IPS-NIHi11 (cell line): ENCODE measurements at regions not wholly inside any gene's neighbourhood (a gene's known extent, or its start where the extent isn't known, plus 50 kb on each side); places are given as distances from the start of the nearest gene placed in this dataset.

Experiments
- DNase-seq: peaks from one replicate; pipeline ENCODE4 v3.0.0; 2012; ENCODE audit warnings: mixed read lengths, low spot score

DNA sequence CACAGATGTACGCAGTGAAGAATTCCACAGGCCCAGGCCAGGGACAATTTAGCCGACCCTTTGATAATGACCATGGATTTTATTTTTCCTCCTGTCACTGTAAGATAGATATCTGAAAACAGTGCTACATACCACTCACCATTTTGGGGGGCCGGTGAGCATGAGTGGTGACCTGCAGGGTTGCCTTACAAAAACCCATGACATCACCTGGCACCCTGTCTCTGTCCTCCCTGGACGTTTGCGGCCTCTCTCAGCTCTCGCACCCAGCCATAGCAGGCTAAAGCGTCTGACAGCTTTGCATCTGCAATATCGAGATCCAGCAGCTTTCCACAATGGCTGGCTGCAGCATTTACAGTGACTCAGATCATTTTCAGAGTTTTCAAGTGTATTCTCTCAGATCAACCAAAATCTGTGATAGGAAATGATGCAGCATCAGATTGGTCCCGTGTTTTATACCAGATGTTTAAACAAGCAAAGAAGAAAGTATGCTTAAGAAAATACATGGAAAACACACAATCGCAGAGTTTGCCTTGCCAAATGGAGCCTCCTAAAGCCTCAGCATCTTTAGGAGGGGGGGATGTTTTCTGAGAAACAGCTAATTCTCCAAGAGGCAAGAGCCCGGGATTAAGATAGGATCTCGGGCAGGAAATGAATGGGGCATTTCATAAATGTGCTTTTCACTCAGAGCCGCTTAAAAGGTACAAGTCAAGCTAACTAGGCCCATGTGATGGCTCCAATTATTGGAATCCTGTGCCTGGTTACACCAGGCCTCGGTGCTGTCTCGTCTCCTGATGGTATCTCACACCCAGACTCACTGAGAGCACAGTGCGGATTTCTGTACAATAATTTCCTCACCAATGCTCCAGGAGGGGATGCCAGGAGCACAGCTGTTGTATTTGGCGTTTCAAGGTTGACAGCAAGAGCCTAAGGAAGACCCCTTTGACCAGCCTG lies 257.3 kb downstream of the XXYLT1 start:
- DNase-seq, result no peak

DNA sequence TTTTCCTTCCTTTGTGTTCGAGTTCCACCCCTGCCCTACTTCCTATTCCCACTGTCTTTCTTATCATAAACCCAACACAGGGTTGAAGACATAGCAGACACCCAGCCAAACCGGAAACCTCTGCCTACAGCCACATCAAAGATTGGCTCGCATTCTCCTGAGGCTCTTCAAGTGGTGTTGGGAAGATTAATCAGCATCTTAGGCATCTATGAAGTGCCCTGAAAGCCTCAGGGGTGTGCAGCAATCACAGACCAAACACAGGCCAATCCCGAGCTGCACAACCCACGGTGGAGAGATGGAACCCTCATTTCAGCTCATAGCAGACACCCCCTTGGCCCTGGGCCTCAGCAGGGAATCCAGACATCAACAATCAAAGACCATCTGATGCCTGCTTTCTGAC lies 255.9 kb downstream of the XXYLT1 start:
- no peak for DNase-seq

DNA sequence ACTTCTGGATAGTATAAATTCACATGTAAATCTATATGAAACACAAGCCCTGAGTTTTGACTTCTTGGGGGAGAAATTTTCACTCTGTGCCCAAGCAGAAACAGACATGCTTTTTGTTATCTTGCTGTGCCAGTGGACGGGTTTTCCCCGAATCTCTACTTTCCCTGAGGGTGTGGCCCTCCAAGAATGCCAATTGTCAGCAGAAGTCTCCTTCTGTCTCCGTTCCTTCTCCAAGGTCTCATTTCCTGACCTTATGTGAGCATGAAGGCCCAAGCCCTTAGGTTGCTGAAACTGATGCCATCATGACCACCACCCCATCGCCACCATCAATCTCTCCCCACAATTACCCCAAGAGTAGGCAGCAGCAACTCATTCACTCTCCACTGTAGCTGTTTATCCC lies 253.8 kb downstream of the XXYLT1 start:
- no peak for DNase-seq
